K562 (cell line): ENCODE measurements at regions not wholly inside any gene's neighbourhood (a gene's known extent, or its start where the extent isn't known, plus 50 kb on each side); places are given as distances from the start of the nearest gene placed in this dataset.
"Not testable (repeated sequence)": the region's sequence is repeated elsewhere in the genome, so short reads cannot be mapped to it uniquely, and the experiment has no call there.

Source experiments
- KAT7 ChIP-seq: sonication (generic); formaldehyde crosslinking; IDR thresholded peaks from 2 replicates; pipeline ENCODE4 v1.8.0; 2022; ENCODE audit warnings: missing genetic modification reagents, mild to moderate bottlenecking, borderline replicate concordance
- MAX ChIP-seq: sonication (generic); formaldehyde crosslinking; IDR thresholded peaks from 2 replicates; pipeline ENCODE4 v1.9.0; 2022; ENCODE audit warnings: mild to moderate bottlenecking, missing genetic modification reagents
- NFATC3 ChIP-seq: fragments of 450-650 bp; IDR thresholded peaks from 2 replicates; pipeline ENCODE4 v1.6.1; 2017; ENCODE audit warnings: mild to moderate bottlenecking
- RAD21 ChIP-seq, 2 experiments: fragments of 250-450 bp in 1 of 2; fragments of 450-650 bp in 1 of 2; sonication (Bioruptor Pico) in 1 of 2; formaldehyde crosslinking in 1 of 2; IDR thresholded peaks in 1 of 2; conservative IDR thresholded peaks in 1 of 2; 2 replicates each; pipeline versions ENCODE4 v1.4.0 to v1.8.0; 2020 to 2022; ENCODE audit warnings: mild to moderate bottlenecking in 2 of 2, moderate library complexity in 1 of 2
- ZNF766 ChIP-seq: fragments of 200-800 bp; sonication (Bioruptor generic); conservative IDR thresholded peaks from 2 replicates; pipeline ENCODE4 v1.6.1; 2016; ENCODE audit warnings: missing genetic modification characterization, missing compliant biosample characterization

- TF ChIP-seq RAD21 (CRISPR knock-in tag; conservative IDR thresholded peaks at IDR 0.05 in 1 of 2, IDR thresholded peaks at IDR 0.05 in 1 of 2); ZNF766 (CRISPR knock-in tag); KAT7 (CRISPR knock-in tag); MAX (CRISPR knock-in tag); NFATC3: not testable (repeated sequence)
These were observed 141.6 kb upstream of the PRSS12 start for GRCh38 chr4:118494437-118494836.
